Suprapubic skin (tissue), 4 donors: ENCODE measurements at regions not wholly inside any gene's neighbourhood (a gene's known extent, or its start where the extent isn't known, plus 50 kb on each side); places are given as distances from the start of the nearest gene placed in this dataset.

Source experiments
- DNase-seq, 2 donors: peaks; one replicate each; pipeline ENCODE4 v3.0.0-alpha.2; 2019; ENCODE audit warnings: low spot score in 2 of 2
- H3K27ac ChIP-seq: fragments of 200-600 bp; sonication (generic); one replicate; pipeline ENCODE4 v1.5.1; 2019
- H3K27me3 ChIP-seq: fragments of 200-600 bp; sonication (generic); one replicate; pipeline ENCODE4 v1.5.1; 2019
- H3K36me3 ChIP-seq: fragments of 200-600 bp; sonication (generic); one replicate; pipeline ENCODE4 v1.5.1; 2019
- H3K4me1 ChIP-seq: fragments of 200-600 bp; sonication (generic); one replicate; pipeline ENCODE4 v1.5.1; 2019
- H3K4me3 ChIP-seq: fragments of 200-600 bp; sonication (generic); one replicate; pipeline ENCODE4 v1.5.1; 2019; ENCODE audit warnings: mild to moderate bottlenecking
- H3K9me3 ChIP-seq: fragments of 200-600 bp; sonication (generic); one replicate; pipeline ENCODE4 v1.5.1; 2019
- EP300 ChIP-seq: sonication (generic); formaldehyde crosslinking; IDR thresholded peaks from one replicate; pipeline ENCODE4 v1.6.1; 2017; ENCODE audit warnings: antibody characterized with exemption
- POLR2A ChIP-seq, 2 donors: fragments of 450-650 bp; IDR thresholded peaks; one replicate each; pipeline ENCODE4 v1.6.1; 2017; ENCODE audit warnings: antibody characterized with exemption in 2 of 2, mild to moderate bottlenecking in 2 of 2, moderate library complexity in 2 of 2
- POLR2AphosphoS5 ChIP-seq, 3 donors: sonication (generic); formaldehyde crosslinking; IDR thresholded peaks; one replicate each; pipeline ENCODE4 v1.6.1; 2017; ENCODE audit warnings: antibody characterized with exemption in 3 of 3
- WGBS: methylation state at CpG from one replicate; pipeline ENCODE4 v1.1.5; 2018; 5-methylcytosine and 5-hydroxymethylcytosine counted together
- TF ChIP-seq, protein P1 (sequence below), 2 donors: fragments of 200-600 bp in 1 of 2; fragments of 450-650 bp in 1 of 2; sonication (generic) in 1 of 2; IDR thresholded peaks; one replicate each; pipeline ENCODE4 v1.5.1; 2016 to 2019; ENCODE audit warnings: antibody characterized with exemption in 2 of 2, mild to moderate bottlenecking in 1 of 2, moderate library complexity in 1 of 2

DNA sequence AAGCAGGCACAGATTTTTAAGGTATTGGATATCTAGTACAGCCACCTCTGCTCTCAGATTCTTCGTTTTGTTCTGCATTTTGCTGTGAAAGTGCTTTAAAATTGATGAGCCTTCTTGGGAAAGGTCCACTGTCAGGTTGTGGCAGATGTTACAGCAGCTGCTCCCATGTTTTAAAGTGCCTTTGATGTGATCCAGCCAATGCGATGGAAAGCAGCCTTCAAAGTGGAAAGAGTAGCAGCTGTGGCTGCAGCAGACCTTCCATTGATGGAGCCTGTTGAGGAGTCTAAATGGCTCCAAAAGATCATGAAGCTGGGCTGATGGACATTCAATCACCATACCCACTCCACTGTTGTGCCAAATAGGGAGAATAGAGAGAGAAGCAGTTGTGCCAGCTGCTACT lies 816.9 kb downstream of the PLA2G4A start:
- no peaks in the 10 kb centered on the region for H3K27me3 ChIP-seq
- H3K36me3 ChIP-seq: no peaks in the 10 kb centered on the region
- H3K27ac ChIP-seq: no peak overlapping the region
- H3K9me3 ChIP-seq: no peaks in the 10 kb centered on the region
- no peak for DNase-seq
- WGBS: 67% methylated on average over 1 of the region's 2 CpGs
- H3K4me3 ChIP-seq: no peak overlapping the region
- no peaks in the 10 kb centered on the region for H3K4me1 ChIP-seq
- TF ChIP-seq, protein P1, sequence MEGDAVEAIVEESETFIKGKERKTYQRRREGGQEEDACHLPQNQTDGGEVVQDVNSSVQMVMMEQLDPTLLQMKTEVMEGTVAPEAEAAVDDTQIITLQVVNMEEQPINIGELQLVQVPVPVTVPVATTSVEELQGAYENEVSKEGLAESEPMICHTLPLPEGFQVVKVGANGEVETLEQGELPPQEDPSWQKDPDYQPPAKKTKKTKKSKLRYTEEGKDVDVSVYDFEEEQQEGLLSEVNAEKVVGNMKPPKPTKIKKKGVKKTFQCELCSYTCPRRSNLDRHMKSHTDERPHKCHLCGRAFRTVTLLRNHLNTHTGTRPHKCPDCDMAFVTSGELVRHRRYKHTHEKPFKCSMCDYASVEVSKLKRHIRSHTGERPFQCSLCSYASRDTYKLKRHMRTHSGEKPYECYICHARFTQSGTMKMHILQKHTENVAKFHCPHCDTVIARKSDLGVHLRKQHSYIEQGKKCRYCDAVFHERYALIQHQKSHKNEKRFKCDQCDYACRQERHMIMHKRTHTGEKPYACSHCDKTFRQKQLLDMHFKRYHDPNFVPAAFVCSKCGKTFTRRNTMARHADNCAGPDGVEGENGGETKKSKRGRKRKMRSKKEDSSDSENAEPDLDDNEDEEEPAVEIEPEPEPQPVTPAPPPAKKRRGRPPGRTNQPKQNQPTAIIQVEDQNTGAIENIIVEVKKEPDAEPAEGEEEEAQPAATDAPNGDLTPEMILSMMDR (IDR thresholded peaks at IDR 0.05): no peak
- TF ChIP-seq EP300: no peak
- TF ChIP-seq POLR2AphosphoS5 (IDR thresholded peaks at IDR 0.05): no peak
- TF ChIP-seq POLR2A (IDR thresholded peaks at IDR 0.05): no peak

GRCh38 chr1:187646536-187647107 lies 817.9 kb downstream of the PLA2G4A start:
- Histone ChIP-seq H3K36me3 (no peaks in the 10 kb centered on the region), H3K4me3 (no peak overlapping the region), H3K27me3 (no peaks in the 10 kb centered on the region), H3K4me1 (no peaks in the 10 kb centered on the region), H3K9me3 (no peaks in the 10 kb centered on the region), H3K27ac (no peak overlapping the region)
- no peak for DNase-seq
- TF ChIP-seq, protein P1 (IDR thresholded peaks at IDR 0.05): no peak
- WGBS: 87% methylated on average over 4 of the region's 4 CpGs

DNA sequence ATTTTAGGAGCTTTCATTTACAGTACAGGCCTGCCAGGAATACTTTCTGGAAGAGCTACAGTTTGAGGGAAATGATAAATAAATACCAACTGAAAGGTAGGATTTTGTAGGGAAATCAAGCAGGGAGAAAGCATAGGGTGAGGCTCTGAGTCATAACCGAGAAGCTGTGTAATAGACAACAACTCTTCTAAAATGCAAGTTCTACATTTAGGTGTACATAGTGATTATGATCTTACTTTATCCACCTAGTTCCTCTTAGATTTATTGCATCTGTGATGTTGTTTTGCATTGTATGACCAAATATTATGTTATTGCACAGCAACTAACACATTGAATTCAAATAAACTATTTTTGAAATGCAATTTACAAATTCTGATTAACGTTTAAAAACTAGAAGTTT lies 819.3 kb downstream of the PLA2G4A start:
- Histone ChIP-seq H3K27ac (no peak overlapping the region), H3K36me3 (no peaks in the 10 kb centered on the region), H3K27me3 (no peaks in the 10 kb centered on the region), H3K4me3 (no peak overlapping the region), H3K9me3 (no peaks in the 10 kb centered on the region), H3K4me1 (no peaks in the 10 kb centered on the region)
- TF ChIP-seq, protein P1 (IDR thresholded peaks at IDR 0.05): no peak
- TF ChIP-seq POLR2AphosphoS5 (IDR thresholded peaks at IDR 0.05) (no peak), POLR2A (IDR thresholded peaks at IDR 0.05) (no peak), EP300 (no peak)
- no peak for DNase-seq
- 63% methylated on average over 2 of the region's 2 CpGs for WGBS

DNA sequence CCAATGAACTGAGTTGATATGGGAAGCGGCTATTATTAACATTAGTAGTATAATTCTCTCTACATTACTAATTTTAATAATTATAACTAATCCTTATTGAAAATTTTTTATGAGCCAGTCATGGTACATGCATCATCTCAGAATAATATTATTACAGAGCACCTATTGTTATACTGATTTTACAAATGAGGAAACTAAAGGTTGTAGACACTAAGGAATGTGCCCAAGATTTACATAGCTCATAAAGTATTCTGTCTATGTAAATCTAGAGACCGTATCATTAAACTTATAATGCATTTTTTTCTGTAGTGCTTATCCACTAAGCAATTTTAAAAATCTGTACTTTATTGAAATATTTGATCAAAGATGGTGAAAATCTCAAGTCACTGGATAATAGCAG lies 825.9 kb downstream of the PLA2G4A start:
- no peaks in the 10 kb centered on the region for H3K4me1 ChIP-seq
- H3K27me3 ChIP-seq: no peaks in the 10 kb centered on the region
- WGBS: 70% methylated on average over 2 of the region's 2 CpGs
- H3K4me3 ChIP-seq: no peak overlapping the region
- no peaks in the 10 kb centered on the region for H3K9me3 ChIP-seq
- TF ChIP-seq, protein P1 (IDR thresholded peaks at IDR 0.05): no peak
- no peak for TF ChIP-seq POLR2A (IDR thresholded peaks at IDR 0.05)
- TF ChIP-seq POLR2AphosphoS5 (IDR thresholded peaks at IDR 0.05): no peak
- TF ChIP-seq EP300: no peak
- no peak for DNase-seq
- no peak overlapping the region for H3K27ac ChIP-seq
- H3K36me3 ChIP-seq: no peaks in the 10 kb centered on the region

DNA sequence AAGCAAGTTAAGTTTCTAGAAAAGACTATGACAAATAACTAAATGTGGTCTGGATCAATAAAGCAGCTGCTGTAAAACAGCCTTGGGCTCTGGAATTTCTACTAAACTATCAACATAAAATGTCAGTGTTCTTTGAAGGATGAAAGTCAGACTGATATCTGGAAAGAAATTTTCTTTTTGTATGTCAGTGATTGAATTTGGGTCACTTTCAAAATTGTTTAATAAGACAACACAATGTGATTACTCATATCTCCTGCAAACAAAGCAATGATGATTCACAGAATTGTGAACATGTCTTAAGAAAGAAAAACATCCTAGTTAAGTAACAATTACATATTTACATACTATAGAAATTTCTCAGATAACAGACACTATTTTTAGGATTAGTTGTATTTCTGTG lies 826.4 kb downstream of the PLA2G4A start:
- DNase-seq: no peak
- Histone ChIP-seq H3K36me3 (no peaks in the 10 kb centered on the region), H3K9me3 (no peaks in the 10 kb centered on the region), H3K27me3 (no peaks in the 10 kb centered on the region), H3K4me1 (no peaks in the 10 kb centered on the region), H3K4me3 (no peak overlapping the region), H3K27ac (no peak overlapping the region)
- no peak for TF ChIP-seq POLR2AphosphoS5 (IDR thresholded peaks at IDR 0.05)
- no peak for TF ChIP-seq POLR2A (IDR thresholded peaks at IDR 0.05)
- no peak for TF ChIP-seq EP300
- TF ChIP-seq, protein P1 (IDR thresholded peaks at IDR 0.05): no peak
